ENCODE measurements at regions not wholly inside any gene's neighbourhood (a gene's known extent, or its start where the extent isn't known, plus 50 kb on each side); places are given as distances from the start of the nearest gene placed in this dataset.
"Not testable (repeated sequence)": the region's sequence is repeated elsewhere in the genome, so short reads cannot be mapped to it uniquely, and the experiment has no call there.

DNA sequence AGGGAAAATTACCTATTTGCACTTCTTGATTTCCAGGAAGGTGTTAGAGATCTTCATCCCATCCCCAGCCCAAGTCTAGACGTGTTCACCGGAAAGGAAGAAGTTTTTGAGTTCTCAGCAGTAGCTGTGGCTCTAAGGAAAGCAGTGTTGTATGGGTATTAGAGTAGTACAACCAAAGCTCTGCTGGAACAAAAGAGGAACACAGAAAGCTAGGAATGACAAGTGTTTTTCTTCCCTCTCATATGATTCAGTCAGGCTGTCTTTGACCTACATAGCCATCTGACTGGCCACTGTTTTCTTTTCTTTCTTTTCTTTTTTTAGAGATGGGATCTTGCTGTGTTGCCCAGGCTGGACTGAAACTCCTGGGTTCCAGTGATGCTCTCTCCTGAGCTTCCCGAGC lies 82.7 kb upstream of the SLC39A10 start:
- CTCF ChIA-PET = interaction anchor here (0.7 to 1.8 kb wide), 5 partner anchors 10 to 416 kb away, joined by 3 to 4 read pairs (median 3); no protein-coding TSS in a partner anchor
- peaks cover 8 to 33% (median 15%) of the 10 kb centered on the region in 4 experiments for H3K4me1 ChIP-seq (ENCODE audit: control extremely low read depth in 1 of 4, control insufficient read depth in 4 of 4, insufficient read depth in 4 of 4, low read length in 3 of 4)
- no peaks in the 10 kb centered on the region for H3K27me3 ChIP-seq (replicated peaks in 2 of 5; ENCODE audit: control insufficient read depth in 4 of 5, insufficient read depth in 5 of 5, low read length in 4 of 5)
- POLR2A ChIA-PET = interaction anchor here (0.6 kb wide), 1 partner anchor 87 kb away, joined by 4 read pairs; no protein-coding TSS in a partner anchor
- WGBS (ENCODE audit: insufficient coverage) = 70% methylated on average over 2 of the region's 3 CpGs
- peak in 2 of 3 donors; percentile 42 to 47 for DNase-seq
- no peak overlapping the region for H3K4me3 ChIP-seq (ENCODE audit: control insufficient read depth in 1 of 7, extremely low read depth in 1 of 7, insufficient read depth in 4 of 7, low read depth in 2 of 7, low read length in 6 of 7)
- H3K36me3 ChIP-seq (ENCODE audit: control insufficient read depth in 4 of 4, insufficient read depth in 4 of 4, low read length in 3 of 4) = no peaks in the 10 kb centered on the region
- H3K9me3 ChIP-seq (ENCODE audit: control extremely low read depth in 1 of 5, control insufficient read depth in 4 of 5, insufficient read depth in 2 of 5, low read depth in 1 of 5, low read length in 4 of 5) = no peaks in the 10 kb centered on the region
- no peak overlapping the region for H3K27ac ChIP-seq (ENCODE audit: insufficient read depth in 1 of 2, low read depth in 1 of 2, low read length in 2 of 2, poor library complexity in 1 of 2, severe bottlenecking in 2 of 2)

DNA sequence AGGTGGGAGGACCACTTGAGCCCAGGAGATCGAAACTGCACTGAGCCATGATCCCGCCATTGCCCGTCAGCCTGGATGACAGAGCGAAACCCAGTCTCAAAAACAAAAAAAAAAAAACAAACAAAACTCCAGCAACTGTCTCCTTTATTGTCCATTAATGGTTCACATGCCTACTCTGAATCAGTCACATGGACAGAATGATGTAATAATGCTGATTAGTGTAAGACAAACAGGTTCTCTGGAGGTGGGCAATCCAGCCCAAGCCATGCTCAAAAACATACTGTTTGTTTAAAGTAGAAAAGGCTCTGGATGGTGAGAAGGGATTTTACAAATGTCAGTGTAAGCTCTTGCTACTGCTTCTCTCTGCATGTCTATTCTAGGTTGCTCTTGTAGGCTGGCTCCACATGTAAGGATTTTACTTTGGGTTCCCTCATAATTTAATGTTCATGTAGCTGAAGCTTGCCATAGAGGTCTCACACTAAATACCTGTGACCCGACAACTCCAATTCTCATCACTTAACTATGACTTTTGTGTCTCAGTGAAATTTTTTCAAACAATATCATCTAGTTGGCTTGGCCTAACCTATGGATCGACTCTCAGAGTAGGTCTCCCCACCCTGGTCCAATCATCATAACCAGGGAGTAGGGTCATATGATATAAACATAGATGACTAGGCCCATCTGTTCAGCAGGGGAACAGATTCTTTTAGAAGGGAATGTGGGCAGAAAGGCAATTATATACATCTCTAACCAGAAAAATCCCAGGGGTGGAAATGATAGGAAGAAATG lies 83.9 kb upstream of the SLC39A10 start:
- Histone ChIP-seq H3K27me3 (replicated peaks in 2 of 5; ENCODE audit: control insufficient read depth in 4 of 5, insufficient read depth in 5 of 5, low read length in 4 of 5) (no peaks in the 10 kb centered on the region), H3K27ac (ENCODE audit: insufficient read depth in 1 of 2, low read depth in 1 of 2, low read length in 2 of 2, poor library complexity in 1 of 2, severe bottlenecking in 2 of 2) (no peak overlapping the region), H3K36me3 (ENCODE audit: control insufficient read depth in 4 of 4, insufficient read depth in 4 of 4, low read length in 3 of 4) (no peaks in the 10 kb centered on the region), H3K4me3 (ENCODE audit: control insufficient read depth in 1 of 7, extremely low read depth in 1 of 7, insufficient read depth in 4 of 7, low read depth in 2 of 7, low read length in 6 of 7) (no peak overlapping the region), H3K9me3 (ENCODE audit: control extremely low read depth in 1 of 5, control insufficient read depth in 4 of 5, insufficient read depth in 2 of 5, low read depth in 1 of 5, low read length in 4 of 5) (no peaks in the 10 kb centered on the region), H3K4me1 (ENCODE audit: control extremely low read depth in 1 of 4, control insufficient read depth in 4 of 4, insufficient read depth in 4 of 4, low read length in 3 of 4) (peaks cover 8 to 35% (median 16%) of the 10 kb centered on the region in 4 experiments)
- ChIA-PET POLR2A (no interaction called here), CTCF (interaction anchor here (0.9 to 1.1 kb wide), 2 partner anchors 16 to 35 kb away, joined by 3 to 4 read pairs; no protein-coding TSS in a partner anchor)
- WGBS (ENCODE audit: insufficient coverage) = 84% methylated on average over 2 of the region's 6 CpGs
- DNase-seq = no peak

DNA sequence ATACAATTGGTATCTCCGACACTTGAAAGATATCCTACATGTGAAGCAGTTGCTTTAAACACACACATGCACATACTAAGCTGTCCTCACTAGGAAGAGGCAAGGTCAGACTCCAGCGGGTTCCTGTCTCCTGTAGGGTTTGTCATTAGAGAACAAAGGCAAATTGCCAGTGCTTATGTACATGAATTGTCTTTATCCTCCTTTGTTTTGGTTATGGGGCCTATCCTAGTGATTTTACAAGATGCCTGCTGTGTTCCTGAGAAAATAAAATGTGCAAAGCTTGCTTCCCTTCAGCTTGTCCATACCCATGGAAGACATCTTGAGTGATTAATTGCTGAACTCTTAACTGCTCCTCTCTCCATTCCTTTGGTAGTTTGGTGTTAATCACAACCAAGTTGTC lies 86.7 kb upstream of the SLC39A10 start:
- POLR2A ChIA-PET = interaction anchor here (0.5 kb wide), 1 partner anchor 9 kb away, joined by 4 read pairs; no protein-coding TSS in a partner anchor
- no peaks in the 10 kb centered on the region for H3K27me3 ChIP-seq (replicated peaks in 2 of 5; ENCODE audit: control insufficient read depth in 4 of 5, insufficient read depth in 5 of 5, low read length in 4 of 5)
- no peak overlapping the region for H3K27ac ChIP-seq (ENCODE audit: insufficient read depth in 1 of 2, low read depth in 1 of 2, low read length in 2 of 2, poor library complexity in 1 of 2, severe bottlenecking in 2 of 2)
- no peak overlapping the region for H3K4me3 ChIP-seq (ENCODE audit: control insufficient read depth in 1 of 7, extremely low read depth in 1 of 7, insufficient read depth in 4 of 7, low read depth in 2 of 7, low read length in 6 of 7)
- no peak for DNase-seq
- H3K9me3 ChIP-seq (ENCODE audit: control extremely low read depth in 1 of 5, control insufficient read depth in 4 of 5, insufficient read depth in 2 of 5, low read depth in 1 of 5, low read length in 4 of 5) = no peaks in the 10 kb centered on the region
- no peaks in the 10 kb centered on the region for H3K36me3 ChIP-seq (ENCODE audit: control insufficient read depth in 4 of 4, insufficient read depth in 4 of 4, low read length in 3 of 4)
- no CpG with 5 or more reads among the region's 2 CpGs for WGBS (ENCODE audit: insufficient coverage)
- CTCF ChIA-PET = interaction anchor here (0.7 to 1.9 kb wide), 5 partner anchors 9 to 90 kb away, joined by 3 to 5 read pairs (median 3); no protein-coding TSS in a partner anchor
- peaks cover 5 to 24% (median 11%) of the 10 kb centered on the region in 4 experiments for H3K4me1 ChIP-seq (ENCODE audit: control extremely low read depth in 1 of 4, control insufficient read depth in 4 of 4, insufficient read depth in 4 of 4, low read length in 3 of 4)

DNA sequence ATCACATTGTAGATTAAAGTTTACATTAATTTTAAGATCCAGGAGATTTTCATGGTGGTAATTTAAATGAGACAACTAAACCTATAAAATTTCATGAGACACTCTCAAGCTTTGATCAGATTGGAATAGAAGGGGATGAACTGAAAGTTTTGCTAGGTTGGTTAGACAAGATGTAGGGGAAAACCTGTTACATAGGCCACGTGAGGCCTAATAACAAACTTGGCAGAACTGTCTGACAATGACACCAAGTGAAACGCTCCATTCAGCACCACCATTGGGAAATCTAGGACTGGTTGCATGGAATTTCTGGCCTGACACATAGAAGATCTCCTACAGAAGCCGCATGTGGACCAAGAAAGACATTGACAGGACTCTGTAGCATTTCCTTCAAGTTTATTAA lies 87.8 kb upstream of the SLC39A10 start:
- DNase-seq = no peak
- Histone ChIP-seq H3K27ac (ENCODE audit: insufficient read depth in 1 of 2, low read depth in 1 of 2, low read length in 2 of 2, poor library complexity in 1 of 2, severe bottlenecking in 2 of 2) (no peak overlapping the region), H3K9me3 (ENCODE audit: control extremely low read depth in 1 of 5, control insufficient read depth in 4 of 5, insufficient read depth in 2 of 5, low read depth in 1 of 5, low read length in 4 of 5) (no peaks in the 10 kb centered on the region), H3K4me1 (ENCODE audit: control extremely low read depth in 1 of 4, control insufficient read depth in 4 of 4, insufficient read depth in 4 of 4, low read length in 3 of 4) (peaks cover 3 to 16% (median 11%) of the 10 kb centered on the region in 4 experiments), H3K36me3 (ENCODE audit: control insufficient read depth in 4 of 4, insufficient read depth in 4 of 4, low read length in 3 of 4) (no peaks in the 10 kb centered on the region), H3K27me3 (replicated peaks in 2 of 5; ENCODE audit: control insufficient read depth in 4 of 5, insufficient read depth in 5 of 5, low read length in 4 of 5) (no peaks in the 10 kb centered on the region), H3K4me3 (ENCODE audit: control insufficient read depth in 1 of 7, extremely low read depth in 1 of 7, insufficient read depth in 4 of 7, low read depth in 2 of 7, low read length in 6 of 7) (no peak overlapping the region)
- POLR2A ChIA-PET = no interaction called here
- CTCF ChIA-PET = no interaction called here
- WGBS (ENCODE audit: insufficient coverage) = 79% methylated on average over 3 of the region's 3 CpGs

DNA sequence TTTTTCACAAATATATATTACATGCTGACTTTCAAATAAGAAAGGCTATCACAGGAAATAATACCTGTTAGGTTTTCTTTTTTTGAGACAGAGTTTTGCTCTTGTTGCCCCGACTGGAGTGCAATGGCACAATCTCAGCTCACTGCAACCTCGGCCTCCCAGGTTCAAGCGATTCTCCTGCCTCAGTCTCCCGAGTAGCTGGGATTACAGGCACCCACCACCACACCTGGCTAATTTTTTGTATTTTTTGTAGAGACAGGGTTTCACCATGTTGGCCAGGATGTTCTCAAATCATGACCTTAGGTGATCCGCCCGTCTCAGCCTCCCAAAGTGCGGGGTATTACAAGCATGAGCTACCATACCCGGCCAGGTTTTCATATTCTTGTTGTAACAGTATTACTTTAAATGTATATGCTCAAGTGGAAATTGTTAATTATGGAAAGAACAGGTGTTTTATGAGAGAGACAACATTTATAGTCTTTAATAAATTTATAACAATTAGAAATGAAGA lies 92.3 kb upstream of the SLC39A10 start:
- H3K27ac ChIP-seq (ENCODE audit: insufficient read depth in 1 of 2, low read depth in 1 of 2, low read length in 2 of 2, poor library complexity in 1 of 2, severe bottlenecking in 2 of 2) = not testable (repeated sequence)
- WGBS (ENCODE audit: insufficient coverage) = 100% methylated on average over 4 of the region's 8 CpGs

DNA sequence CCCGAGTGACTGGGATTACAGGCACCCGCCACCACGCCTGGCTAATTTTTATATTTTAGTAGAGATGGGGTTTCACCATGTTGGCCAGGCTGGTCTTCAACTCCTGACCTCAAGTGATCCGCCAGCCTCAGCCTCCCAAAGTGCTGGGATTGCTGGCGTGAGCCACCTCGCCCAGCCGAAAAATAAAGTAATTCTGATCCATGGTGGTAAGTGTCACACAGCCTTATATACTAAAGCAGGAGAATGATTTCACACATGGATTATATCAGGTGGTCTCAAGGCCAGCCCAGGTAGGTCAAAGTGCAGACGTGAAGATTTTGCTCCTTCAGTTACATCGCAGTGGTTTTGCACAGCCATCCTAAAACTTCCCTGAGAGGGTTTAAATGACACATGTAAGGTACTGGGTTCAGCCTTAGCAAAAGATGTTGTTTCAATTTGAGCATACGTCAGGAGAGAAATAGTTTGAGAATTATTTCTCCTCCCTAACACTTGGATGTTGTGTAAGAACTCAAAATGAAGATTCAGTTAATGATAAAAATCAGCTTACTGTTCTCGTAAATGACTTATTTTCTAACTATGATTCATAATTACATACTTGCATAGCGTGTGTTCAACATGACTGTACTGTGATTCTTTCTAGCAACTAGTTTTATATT lies 93.0 kb upstream of the SLC39A10 start:
- Histone ChIP-seq H3K4me1 (ENCODE audit: control extremely low read depth in 1 of 4, control insufficient read depth in 4 of 4, insufficient read depth in 4 of 4, low read length in 3 of 4) (peaks cover 22 to 42% (median 33%) of the 10 kb centered on the region in 4 experiments), H3K9me3 (ENCODE audit: control extremely low read depth in 1 of 5, control insufficient read depth in 4 of 5, insufficient read depth in 2 of 5, low read depth in 1 of 5, low read length in 4 of 5) (peaks cover 0 to 2% (median 0%) of the 10 kb centered on the region in 5 experiments), H3K4me3 (ENCODE audit: control insufficient read depth in 1 of 7, extremely low read depth in 1 of 7, insufficient read depth in 4 of 7, low read depth in 2 of 7, low read length in 6 of 7) (no peak overlapping the region), H3K36me3 (ENCODE audit: control insufficient read depth in 4 of 4, insufficient read depth in 4 of 4, low read length in 3 of 4) (no peaks in the 10 kb centered on the region), H3K27ac (ENCODE audit: insufficient read depth in 1 of 2, low read depth in 1 of 2, low read length in 2 of 2, poor library complexity in 1 of 2, severe bottlenecking in 2 of 2) (no peak overlapping the region), H3K27me3 (replicated peaks in 2 of 5; ENCODE audit: control insufficient read depth in 4 of 5, insufficient read depth in 5 of 5, low read length in 4 of 5) (no peaks in the 10 kb centered on the region)
- WGBS (ENCODE audit: insufficient coverage) = 97% methylated on average over 8 of the region's 12 CpGs
- POLR2A ChIA-PET = no interaction called here
- no peak for DNase-seq
- CTCF ChIA-PET = interaction anchor here (0.7 kb wide), 1 partner anchor 10 kb away, joined by 3 read pairs; no protein-coding TSS in a partner anchor

More for the DNA sequence above, 92.3 kb upstream of the SLC39A10 start:
- H3K4me3 ChIP-seq (ENCODE audit: control insufficient read depth in 1 of 7, extremely low read depth in 1 of 7, insufficient read depth in 4 of 7, low read depth in 2 of 7, low read length in 6 of 7); POLR2A ChIA-PET; H3K9me3 ChIP-seq (ENCODE audit: control extremely low read depth in 1 of 5, control insufficient read depth in 4 of 5, insufficient read depth in 2 of 5, low read depth in 1 of 5, low read length in 4 of 5); DNase-seq; H3K36me3 ChIP-seq (ENCODE audit: control insufficient read depth in 4 of 4, insufficient read depth in 4 of 4, low read length in 3 of 4); H3K27me3 ChIP-seq (replicated peaks in 2 of 5; ENCODE audit: control insufficient read depth in 4 of 5, insufficient read depth in 5 of 5, low read length in 4 of 5): not testable (repeated sequence)
- CTCF ChIA-PET = interaction anchor here (0.7 kb wide), 1 partner anchor 10 kb away, joined by 3 read pairs; no protein-coding TSS in a partner anchor
- H3K4me1 ChIP-seq (ENCODE audit: control extremely low read depth in 1 of 4, control insufficient read depth in 4 of 4, insufficient read depth in 4 of 4, low read length in 3 of 4) = peaks cover 15 to 40% (median 29%) of the 10 kb centered on the region in 4 experiments

Data from common myeloid progenitor, CD34-positive (primary cell).